GM18907 (cell line): ENCODE measurements at regions not wholly inside any gene's neighbourhood (a gene's known extent, or its start where the extent isn't known, plus 50 kb on each side); places are given as distances from the start of the nearest gene placed in this dataset.
A peak's percentile ranks its signal among the peaks of the same experiment; 100 is the strongest.

Source experiments
- ATAC-seq: cut with Tn5 transposase; IDR thresholded peaks from one replicate; pipeline ENCODE4 v1.9.1; 2021; ENCODE audit warnings: mild to moderate bottlenecking, moderate library complexity; ENCODE audit not compliant: unreplicated experiment

DNA sequence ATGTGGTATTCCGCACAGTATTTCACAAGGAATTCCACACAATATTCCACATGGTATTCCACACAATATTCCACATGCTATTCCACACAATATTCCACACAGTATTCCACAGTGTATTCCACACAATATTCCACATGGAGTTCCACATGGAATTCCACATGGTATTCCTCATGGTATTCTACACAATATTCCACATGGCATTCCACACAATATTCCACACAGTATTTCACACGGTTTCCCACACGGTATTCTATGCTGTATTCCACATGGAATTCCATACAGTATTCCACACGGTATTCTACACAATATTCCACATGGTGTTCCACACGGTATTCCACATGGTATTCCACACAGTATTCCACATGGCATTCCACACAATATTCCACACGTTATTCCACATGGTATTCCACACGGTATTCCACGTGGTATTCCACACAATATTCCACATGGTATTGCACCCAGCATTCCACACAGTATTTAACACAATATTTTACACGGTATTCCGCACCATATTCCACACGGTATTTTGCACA, 137.3 kb upstream of the CHST15 start:
- ATAC-seq: no peak

DNA sequence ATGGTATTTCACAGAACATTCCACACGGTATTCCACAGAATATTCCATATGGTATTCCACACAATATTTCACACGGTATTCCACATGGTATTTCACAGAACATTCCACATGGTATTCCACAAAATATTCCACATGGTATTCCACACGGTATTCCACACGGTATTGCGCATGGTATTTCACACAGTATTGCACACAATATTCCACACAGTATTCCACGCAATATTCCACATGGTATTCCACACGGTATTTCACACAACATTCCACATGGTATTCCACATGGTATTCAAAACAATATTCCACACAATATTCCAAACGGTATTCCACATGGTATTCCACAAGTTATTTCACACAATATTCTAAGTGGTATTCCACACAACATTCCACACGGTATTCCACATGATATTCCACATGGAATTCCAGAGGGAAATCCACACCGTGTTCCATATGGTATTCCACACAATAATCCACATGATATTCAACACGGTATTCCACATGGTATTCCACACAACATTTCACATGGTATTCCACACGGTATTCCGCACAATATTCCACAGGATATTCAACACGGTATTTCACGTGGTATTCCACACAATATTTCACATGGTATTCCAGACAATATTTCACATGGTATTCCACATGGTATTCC, 136.7 kb upstream of the CHST15 start:
- no peak for ATAC-seq

DNA sequence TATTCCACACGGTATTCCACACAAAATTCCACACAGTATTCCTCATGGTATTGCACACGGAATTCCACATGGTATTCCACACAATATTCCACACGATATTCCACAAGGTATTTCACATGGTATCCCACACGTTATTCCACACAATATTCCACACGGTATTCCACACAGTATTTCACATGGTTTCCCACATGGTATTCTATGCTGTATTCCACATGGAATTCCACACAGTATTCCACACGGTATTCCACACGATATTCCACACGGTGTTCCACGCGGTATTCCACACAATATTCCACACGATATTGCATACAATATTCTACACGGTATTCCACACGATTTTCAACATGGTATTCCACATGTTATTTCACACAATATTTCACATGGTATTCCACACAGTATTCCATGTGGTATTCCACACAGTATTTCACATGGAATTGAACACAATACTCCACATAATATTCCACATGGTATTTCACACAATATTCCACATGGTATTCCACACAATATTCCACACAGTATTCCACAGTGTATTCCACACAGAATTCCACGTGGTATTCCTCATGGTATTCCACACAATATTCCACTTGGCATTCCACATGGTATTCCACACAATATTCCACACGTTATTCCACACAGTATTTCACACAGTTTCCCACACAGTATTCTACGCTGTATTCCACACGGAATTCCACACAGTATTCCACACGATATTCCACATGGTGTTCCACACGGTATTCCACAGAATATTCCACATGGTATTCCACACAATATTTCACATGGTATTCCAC, 136.0 kb upstream of the CHST15 start:
- ATAC-seq: no peak

DNA sequence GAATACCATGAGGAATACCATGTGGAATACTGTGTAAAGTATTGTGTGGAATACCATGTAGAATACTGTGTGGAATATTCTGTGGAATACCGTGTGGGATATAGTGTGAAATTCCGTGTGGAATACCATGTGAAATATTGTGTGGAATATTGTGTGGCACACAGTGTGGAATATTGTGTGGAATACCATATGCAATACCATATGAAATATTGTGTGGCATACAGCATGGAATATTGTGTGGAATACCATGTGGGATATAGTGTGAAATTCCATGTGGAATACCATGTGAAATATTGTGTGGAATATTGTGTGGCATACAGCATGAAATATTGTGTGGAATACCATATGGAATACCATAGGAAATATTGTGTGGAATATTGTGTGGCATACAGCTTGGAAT, 135.1 kb upstream of the CHST15 start:
- no peak for ATAC-seq

DNA sequence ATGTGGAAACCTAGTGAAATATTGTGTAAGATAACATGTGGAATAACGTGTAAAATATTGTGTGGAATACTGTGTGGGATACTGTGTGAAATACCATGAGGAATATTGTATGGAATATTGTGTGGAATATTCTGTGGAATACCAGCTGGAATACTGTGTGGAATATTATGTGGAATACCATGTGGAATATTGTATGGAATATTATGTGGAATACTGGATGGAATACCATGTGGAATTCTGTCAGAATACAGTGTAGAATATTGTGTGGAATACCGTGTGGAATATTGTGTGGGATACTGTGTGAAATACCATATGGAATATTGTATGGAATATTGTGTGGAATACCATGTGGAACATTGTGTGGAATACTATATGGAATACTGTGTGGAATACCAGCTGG, 134.6 kb upstream of the CHST15 start:
- no peak for ATAC-seq

DNA sequence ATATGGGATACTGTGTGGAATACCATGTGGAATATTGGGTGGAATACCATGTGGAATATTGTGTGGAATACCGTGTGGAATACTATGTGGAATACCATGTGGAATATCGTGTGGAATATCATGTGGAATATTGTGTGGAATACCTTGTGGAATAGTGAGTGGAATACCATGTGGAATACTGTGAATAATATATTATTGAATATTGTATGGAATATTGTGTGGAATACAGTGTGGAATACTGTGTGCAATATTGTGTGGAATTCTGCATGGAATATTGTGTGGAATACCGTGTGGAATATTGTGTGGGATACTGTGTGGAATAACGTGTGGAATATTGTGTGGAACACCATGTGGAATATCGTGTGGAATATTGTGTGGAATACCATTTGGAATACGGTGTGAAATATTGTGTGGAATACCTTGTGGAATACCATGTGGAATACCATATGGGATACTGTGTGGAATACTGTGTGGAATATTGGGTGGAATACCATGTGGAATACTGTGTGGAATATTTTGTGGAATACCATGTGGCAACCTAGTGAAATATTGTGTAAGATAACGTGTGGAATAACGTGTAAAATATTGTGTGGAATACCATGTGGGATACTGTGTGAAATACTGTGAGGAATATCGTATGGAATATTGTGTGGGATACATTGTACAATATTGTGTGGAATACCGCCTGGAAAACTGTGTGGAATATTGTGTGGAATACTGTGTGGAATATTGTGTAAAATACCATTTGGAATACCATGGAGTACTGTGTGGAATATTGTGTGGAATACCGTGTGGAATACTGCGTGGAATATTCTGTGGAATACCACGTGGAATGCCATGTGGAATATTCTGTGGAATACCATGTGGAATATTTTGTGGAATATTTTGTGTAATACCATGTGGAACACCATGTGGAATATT, 133.9 kb upstream of the CHST15 start:
- no peak for ATAC-seq

DNA sequence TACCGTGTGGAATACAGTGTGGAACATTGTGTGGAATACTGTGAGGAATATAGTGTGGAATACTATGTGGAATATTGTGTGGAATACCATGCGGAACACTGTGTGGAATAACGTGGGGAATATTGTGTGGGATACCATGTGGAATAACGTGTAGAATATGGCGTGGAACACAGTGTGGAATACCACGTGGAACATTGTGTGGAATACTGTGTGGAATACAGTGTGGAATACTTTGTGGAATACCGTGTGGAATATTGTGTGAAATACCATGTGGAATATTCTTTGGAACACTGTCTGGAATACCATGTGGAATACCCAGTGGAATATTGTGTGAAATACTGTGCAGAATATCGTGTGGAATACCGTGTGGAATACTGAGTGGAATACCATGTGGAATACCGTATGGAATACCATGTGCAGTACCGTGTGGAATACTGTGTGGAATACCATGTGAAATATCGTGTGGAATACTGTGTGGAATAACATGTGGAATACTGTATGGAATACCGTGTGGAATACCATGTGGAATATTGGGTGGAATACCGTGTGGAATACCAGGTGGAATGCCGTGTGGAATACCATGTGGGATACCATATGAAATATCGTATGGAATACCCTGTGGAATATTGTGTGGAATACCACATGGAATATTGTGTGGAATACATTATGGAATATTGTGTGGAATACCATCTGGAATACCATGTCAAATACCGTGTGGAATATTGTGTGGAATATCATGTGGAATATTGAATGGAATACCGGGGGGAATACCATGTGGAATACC, 133.1 kb upstream of the CHST15 start:
- ATAC-seq: no peak

DNA sequence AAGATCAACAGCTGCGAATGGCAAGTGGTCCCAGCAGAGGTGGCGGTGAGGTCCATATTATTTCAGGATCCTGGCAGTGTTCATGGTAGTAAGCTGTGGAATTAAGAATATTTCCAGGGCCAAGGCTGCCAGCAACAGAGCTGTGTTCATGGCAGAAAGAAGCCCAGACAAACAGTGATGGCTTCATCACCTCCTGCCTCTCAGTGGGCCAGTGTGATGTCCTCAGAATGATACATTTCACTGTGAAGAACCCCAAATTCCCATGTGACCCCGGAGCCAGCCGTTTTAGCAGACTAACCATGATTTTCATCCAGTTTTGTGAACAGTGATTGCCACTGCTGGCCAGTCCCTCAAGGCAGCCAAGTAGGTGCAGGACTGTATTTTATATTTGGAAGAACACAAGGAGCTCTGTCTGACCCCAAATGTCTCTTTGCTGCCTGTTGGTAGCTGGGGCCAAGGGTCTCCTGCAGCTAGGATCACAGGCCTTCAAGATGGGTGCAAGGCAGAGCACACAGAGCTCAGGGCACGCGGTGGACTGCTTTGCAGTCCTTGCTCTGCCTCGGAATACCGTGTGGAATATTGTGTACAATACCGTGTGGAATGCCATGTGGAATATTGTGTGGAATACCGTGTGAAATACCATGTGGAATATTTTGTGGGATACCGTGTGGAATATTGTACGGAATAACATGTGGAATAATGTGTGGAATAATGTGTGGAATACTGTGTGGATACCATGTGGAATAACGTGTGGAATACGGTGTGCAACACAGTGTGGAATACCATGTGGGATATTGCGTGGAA, 132.3 kb upstream of the CHST15 start:
- no peak for ATAC-seq

DNA sequence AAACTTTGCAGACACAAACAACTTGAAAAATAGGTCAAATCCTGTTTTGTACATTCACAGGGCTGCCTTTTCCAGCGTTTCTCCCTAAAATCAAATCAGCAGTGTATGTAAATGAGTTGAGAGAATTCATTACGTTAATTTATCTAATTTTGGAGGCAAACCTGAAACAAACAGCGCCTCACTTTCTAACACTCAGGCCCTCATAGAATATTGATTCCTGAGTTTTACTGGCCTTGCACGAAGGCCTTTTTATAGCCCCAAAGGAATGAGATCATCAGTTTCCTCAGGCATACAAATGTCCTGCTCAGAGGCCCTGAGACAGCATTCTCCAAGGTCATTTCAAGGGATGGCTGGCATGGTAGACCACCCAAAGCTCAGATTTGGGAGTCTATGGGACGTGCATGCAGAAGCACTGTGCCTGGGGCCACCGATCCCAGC, 131.7 kb upstream of the CHST15 start:
- no peak for ATAC-seq

DNA sequence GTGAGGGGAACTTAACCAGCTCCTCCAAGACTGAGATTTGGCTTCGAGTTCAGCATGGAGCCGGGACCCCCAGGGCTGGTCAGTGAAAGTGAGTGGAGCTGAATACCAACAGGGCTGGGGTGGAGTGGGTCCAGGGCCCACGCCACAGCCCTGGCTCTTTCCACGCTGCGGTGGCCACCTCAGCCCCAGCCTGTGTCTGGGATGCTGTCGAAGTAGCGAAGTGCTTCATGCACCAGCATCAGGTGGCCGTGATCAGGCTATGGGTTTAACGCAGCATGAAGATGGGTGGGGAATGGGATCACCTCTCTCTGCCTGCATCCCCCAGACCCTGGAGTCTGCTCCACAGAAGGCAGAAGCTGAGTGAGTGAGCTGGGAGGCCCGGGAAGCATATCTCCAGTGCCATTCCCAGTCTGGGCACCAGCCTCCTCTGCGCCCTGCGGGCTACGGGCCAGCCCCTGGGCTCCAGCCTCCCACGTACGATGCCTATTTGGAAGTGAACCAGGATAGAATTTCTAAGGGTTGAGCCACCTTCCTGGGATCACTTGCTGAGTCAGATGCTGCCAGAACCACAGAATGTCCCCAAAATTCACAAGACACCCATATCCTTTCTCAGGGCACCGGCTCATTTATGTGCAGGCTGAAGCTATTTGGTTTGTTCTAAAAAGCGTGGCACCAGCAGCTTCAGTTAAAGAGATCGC, 131.1 kb upstream of the CHST15 start:
- ATAC-seq: no peak

DNA sequence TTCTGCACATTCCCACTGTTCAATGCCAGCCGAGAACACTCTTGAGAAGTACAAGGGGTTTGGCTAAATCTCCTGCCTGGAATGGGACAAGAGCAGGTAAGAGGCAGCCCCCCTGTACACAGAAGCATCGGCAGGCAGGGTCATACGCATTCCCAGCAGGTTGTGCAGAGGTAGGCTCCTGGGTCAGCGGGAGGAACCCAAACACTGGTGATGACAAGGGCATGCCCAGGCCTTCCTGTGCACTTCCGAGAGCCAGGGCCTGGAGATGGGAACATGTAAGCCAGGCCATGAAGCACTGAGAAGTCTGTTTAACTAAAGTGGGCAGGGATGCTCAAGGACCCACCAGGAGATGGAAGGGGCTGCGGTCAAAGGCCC, 130.3 kb upstream of the CHST15 start:
- ATAC-seq: no peak

DNA sequence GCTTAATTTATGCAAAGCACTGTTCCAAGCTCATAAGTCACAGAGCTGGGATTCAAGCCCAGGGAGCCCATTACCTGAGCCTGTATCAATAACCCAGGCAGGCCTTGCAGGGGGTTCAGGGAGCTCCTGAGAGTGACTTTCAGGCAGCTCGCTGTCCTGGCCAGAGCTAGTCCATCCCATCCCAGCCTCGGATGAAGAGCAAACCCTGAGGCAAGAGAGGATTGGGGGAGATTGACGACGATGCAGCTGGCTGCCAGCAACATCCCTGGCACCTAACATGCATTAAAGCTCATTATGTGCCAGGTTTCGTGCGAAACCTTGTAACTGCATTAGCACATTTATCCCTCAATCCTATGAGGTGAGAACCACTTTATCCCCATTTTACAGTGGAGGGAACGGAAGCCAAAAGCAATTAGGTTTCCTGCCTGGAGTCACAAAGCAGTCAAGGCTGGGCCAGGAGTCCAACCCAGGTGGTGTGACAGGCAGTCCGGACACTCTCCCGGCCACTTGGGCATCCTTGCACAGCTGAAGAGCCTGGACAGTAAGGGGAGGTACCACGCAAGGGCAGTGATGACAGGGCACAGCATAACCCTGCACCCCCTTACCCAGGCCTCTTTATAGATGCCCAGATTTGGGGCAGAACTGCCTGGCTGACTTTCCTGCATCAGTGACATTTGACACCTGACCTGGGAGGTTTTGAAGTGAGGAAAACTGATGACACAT, 129.8 kb upstream of the CHST15 start:
- ATAC-seq: no peak

DNA sequence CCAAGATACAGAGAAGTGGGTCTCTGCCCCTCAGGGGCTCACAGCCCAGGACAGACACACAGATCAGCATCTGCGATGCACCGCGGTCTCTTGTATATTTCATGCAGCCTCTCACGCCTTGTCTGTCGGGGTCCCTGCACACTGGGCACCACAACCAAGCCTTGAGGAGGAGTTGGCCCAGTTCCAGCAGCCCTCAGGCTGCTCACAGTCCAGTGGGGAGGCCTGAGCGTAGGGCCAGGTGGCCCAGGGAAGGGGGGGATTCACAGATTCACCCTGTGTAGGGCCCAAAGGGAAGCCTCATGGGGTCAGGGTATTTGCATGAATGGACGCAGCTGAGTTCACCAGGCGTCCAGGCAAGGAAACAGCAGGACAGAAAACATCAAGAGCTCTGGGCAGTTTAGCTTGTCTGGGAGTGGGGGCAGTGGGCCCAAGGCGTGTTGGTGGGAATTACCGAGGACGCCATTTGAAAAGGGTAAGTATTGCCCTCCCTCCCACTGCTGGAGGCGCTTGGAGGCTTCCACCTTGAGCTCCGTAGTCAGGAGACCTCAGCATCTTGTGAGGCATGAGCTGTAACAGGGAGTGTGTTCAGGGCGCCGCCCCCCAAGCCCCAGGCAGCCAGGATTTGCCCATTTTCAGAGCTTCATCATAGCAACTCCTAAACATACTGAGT, 129.1 kb upstream of the CHST15 start:
- peak; percentile 27 for ATAC-seq

DNA sequence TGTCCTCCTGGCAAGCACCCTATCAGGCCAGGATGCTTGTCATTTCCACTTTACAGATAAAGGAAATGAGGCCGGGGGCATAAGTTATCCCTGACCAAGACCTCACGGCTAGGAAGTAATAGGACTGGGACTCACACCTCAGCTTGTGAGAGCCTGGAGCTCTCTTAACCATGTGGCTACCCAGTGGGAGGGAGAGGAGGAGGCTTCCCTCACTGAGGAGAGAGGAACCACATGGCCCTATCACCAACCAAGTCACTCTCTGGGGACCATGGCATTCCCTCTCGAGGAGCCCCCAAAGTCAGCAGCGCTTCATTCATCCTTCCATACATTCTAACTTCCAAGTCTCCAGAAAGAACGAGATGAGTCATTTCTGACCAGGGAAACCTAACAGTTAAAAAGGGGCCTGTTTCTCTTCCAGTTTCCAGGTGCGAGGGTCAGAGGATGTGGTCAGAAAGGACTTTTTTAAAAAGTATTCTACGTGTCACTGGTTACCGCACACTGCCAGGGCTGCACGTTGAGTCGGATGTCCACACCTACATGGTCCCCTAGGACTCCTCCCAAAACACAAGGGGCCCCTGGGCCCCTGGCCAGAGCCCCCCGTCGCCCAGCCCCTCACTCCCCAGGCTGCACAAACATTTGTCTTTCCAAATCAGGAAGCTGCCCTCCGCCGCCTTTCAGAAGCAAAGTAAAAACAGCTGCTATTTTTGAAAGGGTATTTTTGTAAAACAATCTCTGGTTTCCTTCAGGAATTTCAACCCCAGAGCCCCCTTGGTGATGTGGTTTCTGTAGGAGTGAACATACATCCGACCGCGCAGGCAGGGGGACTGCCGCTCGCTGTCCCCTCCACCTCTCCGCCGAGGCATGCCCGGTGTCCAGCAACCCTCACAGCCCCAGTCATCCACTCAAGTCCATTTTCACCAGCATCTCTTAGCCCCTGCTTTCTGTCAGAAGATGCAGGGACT, 128.2 kb upstream of the CHST15 start:
- ATAC-seq: peak; percentile 70

DNA sequence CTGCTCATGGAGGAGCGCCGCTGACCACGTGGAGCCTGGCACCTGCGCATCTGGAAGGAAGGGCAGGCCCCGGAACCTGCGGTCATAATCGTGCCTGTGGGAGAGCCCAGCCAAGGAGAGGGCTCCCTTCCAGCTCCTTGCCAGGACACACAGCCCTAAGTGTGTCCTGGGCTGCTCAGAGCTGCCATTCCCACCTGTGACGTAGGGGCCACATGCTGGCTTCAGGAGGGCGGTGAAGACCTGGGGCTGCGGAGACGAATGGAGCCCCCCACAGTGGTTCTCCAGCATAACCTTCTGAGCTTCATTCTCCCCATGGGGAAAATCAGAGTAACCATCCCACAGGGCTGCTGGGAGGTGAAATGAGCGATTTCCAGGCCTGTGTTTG, 127.6 kb upstream of the CHST15 start:
- no peak for ATAC-seq

DNA sequence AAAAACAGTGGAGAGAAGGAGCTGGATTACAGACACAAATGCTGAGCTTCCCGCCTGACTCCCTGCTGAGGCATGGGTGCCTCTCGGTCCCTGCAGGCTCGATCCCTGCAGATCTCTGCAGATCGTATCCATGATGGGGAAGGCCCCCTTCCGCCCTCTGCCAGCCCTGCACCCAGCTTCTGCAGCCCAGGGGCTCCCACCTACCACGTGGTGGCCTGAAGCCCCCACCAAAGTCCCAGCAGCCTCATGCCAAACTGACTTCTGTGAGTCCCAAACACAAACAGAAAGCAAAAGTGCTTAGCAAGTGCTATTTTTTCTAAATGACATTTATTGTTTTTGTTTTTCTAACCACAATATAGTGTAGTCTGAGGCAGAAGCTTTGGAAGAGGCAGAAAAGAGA, 127.1 kb upstream of the CHST15 start:
- no peak for ATAC-seq

DNA sequence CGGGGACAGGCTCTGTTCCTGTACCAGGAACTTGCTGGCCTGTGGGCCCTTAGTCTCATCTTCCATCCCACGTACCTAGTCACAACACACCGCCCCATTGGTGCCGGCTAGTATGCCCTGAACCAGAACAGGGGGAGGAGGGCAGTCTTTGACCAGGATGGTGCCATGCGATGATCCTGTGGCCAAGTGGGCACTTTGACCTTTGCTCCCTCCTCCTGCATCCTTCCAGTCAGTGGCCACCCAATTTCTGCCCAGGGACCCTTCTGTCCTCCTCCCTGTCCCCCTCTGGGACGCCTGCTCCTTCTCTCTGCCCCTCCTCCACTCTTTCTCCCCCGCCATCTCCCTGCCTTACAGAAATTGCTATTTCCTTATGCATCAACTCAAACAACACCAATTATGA, 126.3 kb upstream of the CHST15 start:
- no peak for ATAC-seq
